Activated CD4-positive, alpha-beta T cell treated with anti-CD3 and anti-CD28 coated beads, Interleukin-2, amount 10 ng/mL, durations not matched to agents 7 days and 5 days (primary cell): ENCODE measurements at regions not wholly inside any gene's neighbourhood (a gene's known extent, or its start where the extent isn't known, plus 50 kb on each side); places are given as distances from the start of the nearest gene placed in this dataset.

Experiments used
- CTCF ChIA-PET: fragments of 350-600 bp; sonication (Branson Sonifier 250); formaldehyde crosslinking; loops from one replicate; lab custom pipeline; 2021; ENCODE audit warnings: antibody characterized with exemption; lab: Charles Lee
- POLR2A ChIA-PET: fragments of 350-600 bp; sonication (Branson Sonifier 250); formaldehyde crosslinking; loops from one replicate; lab custom pipeline; 2021; ENCODE audit warnings: antibody characterized with exemption; lab: Charles Lee
- DNase-seq: peaks from one replicate; pipeline ENCODE4 v3.0.0-alpha.2; 2020
- H3K27ac Mint-ChIP-seq: one replicate; pipeline ENCODE4 v1.8.0; 2021; ENCODE audit warnings: mild to moderate bottlenecking, moderate library complexity, mixed read lengths
- H3K27me3 Mint-ChIP-seq: one replicate; pipeline ENCODE4 v1.8.0; 2021; ENCODE audit warnings: mixed read lengths
- H3K36me3 Mint-ChIP-seq: one replicate; pipeline ENCODE4 v1.8.0; 2021; ENCODE audit warnings: low read depth, mixed read lengths
- H3K4me1 Mint-ChIP-seq: one replicate; pipeline ENCODE4 v1.8.0; 2021; ENCODE audit warnings: mixed read lengths
- H3K4me3 Mint-ChIP-seq: one replicate; pipeline ENCODE4 v1.8.0; 2021; ENCODE audit warnings: mild to moderate bottlenecking, moderate library complexity, mixed read lengths
- H3K9me3 Mint-ChIP-seq: one replicate; pipeline ENCODE4 v1.8.0; 2021; ENCODE audit warnings: mixed read lengths

DNA sequence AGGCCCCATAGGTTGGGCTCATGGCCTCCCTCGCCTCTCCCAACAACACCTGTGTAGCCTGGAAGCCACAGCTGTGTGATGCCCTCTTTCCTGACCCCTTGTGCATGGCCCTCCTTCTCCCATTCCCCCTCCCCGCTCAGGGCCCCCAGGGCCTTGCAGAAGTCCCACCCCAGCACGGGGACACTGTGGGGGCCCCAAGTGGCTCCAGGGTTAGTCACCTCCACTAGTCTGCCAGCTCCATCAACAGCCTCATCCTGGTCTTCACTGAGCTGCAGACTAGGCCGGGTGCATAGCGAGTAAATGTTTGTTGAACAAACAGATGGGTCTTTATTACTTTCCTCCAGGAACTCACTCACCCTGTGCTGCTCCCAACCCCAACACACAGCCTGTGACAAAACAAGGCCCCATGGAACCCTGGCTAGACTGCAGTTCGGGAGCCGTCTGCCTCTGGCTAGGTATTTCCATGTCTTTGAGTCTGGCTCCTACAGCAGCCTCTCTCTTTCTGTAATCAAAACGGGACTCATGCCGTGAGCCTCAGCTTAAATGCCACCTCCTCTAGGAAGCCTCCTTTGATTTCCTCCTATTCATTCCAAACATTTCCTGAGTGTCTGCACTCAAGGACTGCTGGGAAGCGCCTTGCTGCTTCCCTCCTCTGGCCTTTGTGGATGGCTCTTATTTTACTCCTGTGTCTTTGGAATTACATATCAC lies 109.9 kb upstream of the ID2 start:
- no peaks in the 10 kb centered on the region for H3K36me3 Mint-ChIP-seq
- no peak overlapping the region for H3K27ac Mint-ChIP-seq
- H3K27me3 Mint-ChIP-seq = peaks cover 4% of the 10 kb centered on the region
- ChIA-PET POLR2A (no interaction called here), CTCF (interaction anchor here (0.9 to 1.2 kb wide), 2 partner anchors 8 to 12 kb away, joined by 3 read pairs; no protein-coding TSS in a partner anchor)
- DNase-seq = no peak
- no peak overlapping the region for H3K4me3 Mint-ChIP-seq
- no peaks in the 10 kb centered on the region for H3K9me3 Mint-ChIP-seq
- peaks cover 27% of the 10 kb centered on the region for H3K4me1 Mint-ChIP-seq

DNA sequence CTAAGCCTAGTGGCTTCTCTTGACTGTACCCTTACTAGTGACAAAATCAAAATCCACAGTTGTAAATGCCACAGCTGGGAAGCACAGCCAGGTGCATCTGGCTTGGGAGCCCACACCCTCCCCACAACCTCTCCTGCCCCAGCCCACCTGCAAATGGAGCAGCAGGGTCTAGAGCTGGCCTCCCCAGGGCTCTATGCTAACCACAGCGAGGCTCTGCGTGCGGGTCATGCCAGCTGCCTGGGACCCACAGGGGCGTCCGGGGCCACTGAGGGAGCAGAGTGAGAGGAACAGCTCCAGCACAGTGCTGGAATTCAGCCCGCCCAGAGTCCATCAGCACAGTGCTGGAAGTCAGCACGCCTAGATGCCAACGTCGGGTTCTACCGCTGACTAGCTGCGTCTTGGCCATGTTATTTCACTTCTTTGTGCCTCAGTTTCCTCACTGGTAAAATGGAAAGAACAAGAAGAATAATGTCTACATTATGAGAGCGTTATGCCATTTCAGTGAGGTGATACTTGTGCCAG lies 109.1 kb upstream of the ID2 start:
- Mint-ChIP-seq H3K4me3 (no peak overlapping the region), H3K9me3 (no peaks in the 10 kb centered on the region), H3K27me3 (peaks cover 4% of the 10 kb centered on the region), H3K36me3 (no peaks in the 10 kb centered on the region), H3K27ac (no peak overlapping the region), H3K4me1 (peaks cover 29% of the 10 kb centered on the region)
- CTCF ChIA-PET = interaction anchor here (0.5 to 1.2 kb wide), 3 partner anchors 9 to 701 kb away, joined by 3 to 5 read pairs (median 4); no protein-coding TSS in a partner anchor
- DNase-seq = no peak
- POLR2A ChIA-PET = no interaction called here

DNA sequence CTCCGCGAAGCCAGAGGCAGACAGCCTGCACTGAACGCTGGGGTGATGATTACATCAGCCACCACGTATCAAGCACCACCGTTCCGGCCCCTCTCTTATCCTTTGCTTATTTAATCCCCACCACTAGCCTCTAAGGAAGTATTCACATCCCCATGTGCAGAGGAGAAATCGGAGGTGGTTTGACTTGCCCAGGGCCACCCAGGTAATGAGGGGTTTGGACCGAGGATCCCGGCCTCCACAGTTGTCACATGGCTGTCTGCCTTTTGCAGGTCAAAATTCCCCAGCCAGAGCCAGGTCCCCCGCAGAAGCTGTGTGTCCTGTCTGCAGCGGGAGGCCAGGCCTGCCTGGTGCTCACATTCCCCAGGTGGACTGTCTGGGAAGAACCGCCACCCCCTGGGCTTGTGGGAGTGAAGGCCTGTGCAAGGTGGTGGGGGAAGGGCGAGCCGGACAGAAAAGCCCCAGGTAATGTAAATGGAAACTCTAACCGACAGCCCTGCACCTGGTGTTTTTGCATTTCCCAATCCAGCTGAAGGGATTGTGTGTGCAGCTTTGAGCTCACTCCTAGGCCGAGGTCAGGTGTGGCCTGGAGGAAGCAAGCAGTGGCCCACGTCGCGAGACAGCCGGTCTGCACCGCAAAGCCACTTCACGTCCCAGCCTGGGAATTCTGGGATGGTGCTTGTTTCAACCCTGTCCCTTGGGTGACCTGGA lies 108.5 kb upstream of the ID2 start:
- H3K4me1 Mint-ChIP-seq = peaks cover 29% of the 10 kb centered on the region
- H3K9me3 Mint-ChIP-seq = no peaks in the 10 kb centered on the region
- H3K4me3 Mint-ChIP-seq = no peak overlapping the region
- H3K27me3 Mint-ChIP-seq = peaks cover 4% of the 10 kb centered on the region
- DNase-seq = no peak
- no peaks in the 10 kb centered on the region for H3K36me3 Mint-ChIP-seq
- ChIA-PET CTCF (interaction anchor here (0.5 to 1.6 kb wide), 4 partner anchors 15 to 702 kb away, joined by 4 to 5 read pairs (median 4); no protein-coding TSS in a partner anchor), POLR2A (no interaction called here)
- H3K27ac Mint-ChIP-seq = no peak overlapping the region

DNA sequence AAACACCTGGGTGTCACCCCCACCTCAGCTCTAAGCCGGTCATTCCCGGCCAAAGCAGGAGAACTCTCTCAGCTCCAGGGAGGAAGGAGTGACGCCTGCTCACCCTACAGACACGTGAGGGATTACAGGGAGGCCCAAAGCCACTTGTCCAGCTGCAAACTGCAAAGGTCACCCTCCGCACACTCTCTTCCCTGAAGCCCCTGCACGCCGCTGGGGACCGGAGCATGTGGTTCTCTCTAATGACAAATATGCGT lies 108.0 kb upstream of the ID2 start:
- POLR2A ChIA-PET = no interaction called here
- H3K27ac Mint-ChIP-seq = no peak overlapping the region
- peaks cover 7% of the 10 kb centered on the region for H3K27me3 Mint-ChIP-seq
- CTCF ChIA-PET = interaction anchor here (0.9 to 1.6 kb wide), 3 partner anchors 9 to 24 kb away, joined by 3 to 5 read pairs (median 4); no protein-coding TSS in a partner anchor
- H3K4me1 Mint-ChIP-seq = peaks cover 29% of the 10 kb centered on the region
- no peak overlapping the region for H3K4me3 Mint-ChIP-seq
- DNase-seq = no peak
- H3K9me3 Mint-ChIP-seq = no peaks in the 10 kb centered on the region
- H3K36me3 Mint-ChIP-seq = no peaks in the 10 kb centered on the region

DNA sequence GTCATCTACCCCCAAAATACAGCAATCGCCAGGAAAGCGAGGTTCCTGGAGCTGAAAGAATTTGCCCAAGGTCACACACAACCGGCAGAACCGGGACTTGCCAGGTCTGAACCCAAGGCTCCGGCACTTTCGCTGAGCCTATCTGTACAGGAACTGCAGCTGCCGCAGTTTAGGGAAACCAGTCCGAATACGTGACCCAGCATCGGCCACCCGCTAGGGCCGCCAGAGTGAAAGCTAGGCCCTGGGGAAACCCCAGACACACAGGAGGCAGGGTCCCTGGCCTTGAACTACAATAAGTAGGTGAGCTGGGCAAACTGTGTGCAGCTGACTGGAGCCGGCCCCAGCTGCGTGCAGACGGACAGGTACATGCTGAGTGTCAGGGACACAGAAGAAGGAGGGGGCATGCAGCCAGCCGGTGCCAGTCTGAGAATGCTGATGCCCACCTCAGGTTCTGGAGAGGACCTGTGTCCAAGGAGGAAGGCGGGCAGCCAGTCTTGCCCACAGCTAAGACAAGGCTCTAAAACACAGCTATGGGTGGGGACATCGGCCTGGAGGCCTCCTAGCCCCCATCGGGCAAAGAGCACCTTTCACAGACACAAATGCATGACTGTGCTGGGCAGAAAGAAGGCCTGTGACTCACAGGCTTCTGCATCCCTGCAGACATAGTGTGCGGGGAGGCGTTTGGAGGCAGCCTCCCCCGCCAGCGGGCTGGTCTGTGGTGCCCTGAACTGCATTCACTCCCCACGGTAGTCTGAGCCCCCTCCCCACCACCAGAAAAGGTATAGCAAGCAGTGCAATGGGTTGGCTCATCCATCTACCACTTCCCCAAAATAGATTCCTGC lies 107.4 kb upstream of the ID2 start:
- no peak overlapping the region for H3K27ac Mint-ChIP-seq
- peaks cover 7% of the 10 kb centered on the region for H3K27me3 Mint-ChIP-seq
- DNase-seq = no peak
- ChIA-PET POLR2A (interaction anchor here (0.5 kb wide), 1 partner anchor 13 kb away, joined by 3 read pairs; no protein-coding TSS in a partner anchor), CTCF (interaction anchor here (0.9 to 1.6 kb wide), 4 partner anchors 8 to 31 kb away, joined by 3 to 5 read pairs (median 4); no protein-coding TSS in a partner anchor)
- no peak overlapping the region for H3K4me3 Mint-ChIP-seq
- H3K36me3 Mint-ChIP-seq = no peaks in the 10 kb centered on the region
- peaks cover 29% of the 10 kb centered on the region for H3K4me1 Mint-ChIP-seq
- no peaks in the 10 kb centered on the region for H3K9me3 Mint-ChIP-seq

DNA sequence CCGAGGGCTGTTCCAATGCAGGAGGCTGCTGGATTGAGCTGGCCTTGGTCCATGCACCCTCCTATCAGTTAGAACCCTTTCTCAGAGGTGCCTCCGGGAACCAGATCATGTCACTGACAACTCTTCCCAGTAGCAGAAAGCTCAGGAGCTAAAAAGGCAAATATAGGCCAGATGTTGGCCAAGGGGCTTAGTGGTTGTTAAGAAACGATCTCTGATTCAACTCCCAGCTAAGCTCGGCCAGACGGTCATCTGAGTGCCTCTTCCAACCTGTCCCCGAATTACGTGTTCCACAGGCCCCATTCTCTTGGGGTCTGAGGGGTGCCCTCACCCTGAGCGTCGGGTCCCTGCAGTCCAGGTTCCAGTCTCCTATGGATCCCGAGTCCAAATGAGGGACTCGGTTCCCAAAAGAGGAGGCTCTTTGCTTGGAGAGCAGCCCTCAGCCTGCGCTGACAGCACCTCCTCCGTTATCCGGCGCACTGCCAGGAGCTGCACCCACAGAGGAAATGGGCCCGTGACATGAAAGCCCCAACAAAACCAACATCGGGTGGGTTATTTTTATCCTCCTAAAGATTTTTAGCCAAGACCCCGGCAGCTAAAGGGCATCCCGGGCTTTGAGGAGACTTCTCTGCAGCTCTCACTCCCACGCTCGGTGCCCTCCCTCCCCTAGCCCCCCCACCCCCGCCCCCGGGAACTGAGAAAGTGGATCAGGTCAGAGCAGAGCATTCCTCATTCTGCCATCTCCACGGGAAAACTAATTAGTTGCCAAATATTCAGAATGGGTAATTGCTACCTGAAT lies 106.6 kb upstream of the ID2 start:
- Mint-ChIP-seq H3K27ac (no peak overlapping the region), H3K9me3 (no peaks in the 10 kb centered on the region), H3K36me3 (no peaks in the 10 kb centered on the region), H3K4me3 (peak overlapping the region; percentile 11), H3K27me3 (peaks cover 7% of the 10 kb centered on the region), H3K4me1 (peaks cover 31% of the 10 kb centered on the region)
- DNase-seq = peak; percentile 55
- ChIA-PET POLR2A (interaction anchor here (0.5 kb wide), 1 partner anchor 12 kb away, joined by 3 read pairs; no protein-coding TSS in a partner anchor), CTCF (interaction anchor here (1.2 to 1.6 kb wide), 2 partner anchors 22 to 30 kb away, joined by 3 to 5 read pairs; no protein-coding TSS in a partner anchor)

DNA sequence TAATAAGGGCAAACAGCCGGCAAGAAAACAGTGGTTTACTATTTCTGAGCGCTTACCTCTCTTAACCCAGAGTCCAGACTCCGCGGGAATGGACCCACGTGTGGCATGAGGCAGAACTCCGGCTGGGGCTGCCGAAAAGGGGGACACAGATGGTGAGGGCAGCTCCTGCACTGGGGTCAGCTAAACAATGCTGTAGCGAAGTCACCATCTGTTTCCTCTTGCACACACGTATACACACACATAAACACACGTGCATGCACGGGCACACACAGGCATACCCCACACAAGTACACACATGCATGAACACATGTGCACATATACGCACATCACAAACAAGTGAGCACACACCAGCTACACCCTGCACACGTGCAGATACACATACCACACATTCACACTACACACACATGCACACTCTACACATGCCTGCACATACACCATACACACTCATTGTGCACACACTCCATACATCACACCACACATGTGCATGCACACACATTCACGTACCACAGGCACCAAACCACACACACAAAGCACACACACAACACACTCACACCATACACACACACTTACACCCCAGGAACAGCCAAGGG lies 105.9 kb upstream of the ID2 start:
- H3K36me3 Mint-ChIP-seq = no peaks in the 10 kb centered on the region
- peaks cover 7% of the 10 kb centered on the region for H3K27me3 Mint-ChIP-seq
- H3K4me3 Mint-ChIP-seq = no peak overlapping the region
- ChIA-PET CTCF (interaction anchor here (1.2 kb wide), 1 partner anchor 29 kb away, joined by 3 read pairs; no protein-coding TSS in a partner anchor), POLR2A (no interaction called here)
- H3K4me1 Mint-ChIP-seq = peaks cover 36% of the 10 kb centered on the region
- no peak overlapping the region for H3K27ac Mint-ChIP-seq
- H3K9me3 Mint-ChIP-seq = no peaks in the 10 kb centered on the region
- DNase-seq = no peak

DNA sequence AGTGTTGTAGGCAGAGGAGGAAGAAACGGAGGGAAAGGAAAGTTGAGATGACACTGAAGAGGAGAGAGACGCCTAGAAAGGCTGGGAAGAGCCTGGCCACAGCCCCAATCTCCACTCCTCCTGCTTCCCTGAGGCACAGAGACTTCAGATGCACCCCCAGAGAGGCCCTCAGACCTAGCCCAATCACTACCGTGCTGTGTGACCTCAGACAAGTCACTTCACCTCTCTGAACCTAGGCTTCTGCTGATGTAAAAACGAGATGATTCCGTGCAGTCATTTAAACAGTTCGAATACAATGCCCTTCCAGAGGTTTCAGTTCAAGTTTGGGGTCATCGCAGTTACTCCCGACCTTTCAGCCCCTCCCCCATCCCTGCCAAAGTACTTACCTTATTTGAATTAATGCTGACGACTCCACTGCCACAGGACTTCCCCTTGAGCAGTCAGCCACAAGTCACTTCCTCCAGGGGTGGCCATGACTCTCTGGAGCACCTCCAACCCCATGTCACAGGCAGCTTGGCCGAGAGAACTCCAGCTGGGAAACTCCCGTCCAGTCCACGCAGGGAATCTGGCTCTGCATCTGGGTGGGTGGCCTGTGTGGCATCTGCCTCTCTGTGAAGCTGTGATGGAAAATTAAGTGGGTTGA lies 105.2 kb upstream of the ID2 start:
- POLR2A ChIA-PET = interaction anchor here (1.1 kb wide), 1 partner anchor 105 kb away, joined by 3 read pairs; the partner anchor contains the start of gene ID2
- Mint-ChIP-seq H3K36me3 (no peaks in the 10 kb centered on the region), H3K4me1 (peaks cover 38% of the 10 kb centered on the region), H3K9me3 (no peaks in the 10 kb centered on the region), H3K27ac (peak overlapping the region; percentile 41), H3K27me3 (peaks cover 7% of the 10 kb centered on the region), H3K4me3 (no peak overlapping the region)
- DNase-seq = no peak
- CTCF ChIA-PET = no interaction called here

DNA sequence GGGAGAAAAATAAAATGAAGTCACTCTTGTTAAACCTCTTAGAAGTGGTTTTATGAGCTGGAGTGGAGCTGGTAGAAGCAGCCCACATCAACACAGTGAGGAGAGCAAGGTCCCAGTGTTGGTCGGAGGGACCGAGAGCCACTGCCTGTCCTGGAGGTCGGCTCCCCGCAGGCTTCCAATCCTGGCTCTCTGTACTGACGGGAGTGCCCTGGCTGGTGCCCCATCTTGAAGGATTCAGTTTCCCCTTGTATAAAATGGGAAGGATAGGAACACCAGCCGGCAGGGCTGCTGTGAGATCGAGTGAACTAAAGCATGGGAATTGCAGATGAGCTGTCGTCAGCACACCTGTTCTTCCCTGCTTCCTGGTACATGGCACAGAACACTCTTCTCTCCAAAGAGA lies 104.3 kb upstream of the ID2 start:
- ChIA-PET CTCF (no interaction called here), POLR2A (interaction anchor here (1.1 kb wide), 1 partner anchor 104 kb away, joined by 3 read pairs; the partner anchor contains the start of gene ID2)
- no peak overlapping the region for H3K4me3 Mint-ChIP-seq
- H3K36me3 Mint-ChIP-seq = no peaks in the 10 kb centered on the region
- peaks cover 38% of the 10 kb centered on the region for H3K4me1 Mint-ChIP-seq
- peaks cover 7% of the 10 kb centered on the region for H3K27me3 Mint-ChIP-seq
- DNase-seq = no peak
- H3K9me3 Mint-ChIP-seq = no peaks in the 10 kb centered on the region
- no peak overlapping the region for H3K27ac Mint-ChIP-seq

DNA sequence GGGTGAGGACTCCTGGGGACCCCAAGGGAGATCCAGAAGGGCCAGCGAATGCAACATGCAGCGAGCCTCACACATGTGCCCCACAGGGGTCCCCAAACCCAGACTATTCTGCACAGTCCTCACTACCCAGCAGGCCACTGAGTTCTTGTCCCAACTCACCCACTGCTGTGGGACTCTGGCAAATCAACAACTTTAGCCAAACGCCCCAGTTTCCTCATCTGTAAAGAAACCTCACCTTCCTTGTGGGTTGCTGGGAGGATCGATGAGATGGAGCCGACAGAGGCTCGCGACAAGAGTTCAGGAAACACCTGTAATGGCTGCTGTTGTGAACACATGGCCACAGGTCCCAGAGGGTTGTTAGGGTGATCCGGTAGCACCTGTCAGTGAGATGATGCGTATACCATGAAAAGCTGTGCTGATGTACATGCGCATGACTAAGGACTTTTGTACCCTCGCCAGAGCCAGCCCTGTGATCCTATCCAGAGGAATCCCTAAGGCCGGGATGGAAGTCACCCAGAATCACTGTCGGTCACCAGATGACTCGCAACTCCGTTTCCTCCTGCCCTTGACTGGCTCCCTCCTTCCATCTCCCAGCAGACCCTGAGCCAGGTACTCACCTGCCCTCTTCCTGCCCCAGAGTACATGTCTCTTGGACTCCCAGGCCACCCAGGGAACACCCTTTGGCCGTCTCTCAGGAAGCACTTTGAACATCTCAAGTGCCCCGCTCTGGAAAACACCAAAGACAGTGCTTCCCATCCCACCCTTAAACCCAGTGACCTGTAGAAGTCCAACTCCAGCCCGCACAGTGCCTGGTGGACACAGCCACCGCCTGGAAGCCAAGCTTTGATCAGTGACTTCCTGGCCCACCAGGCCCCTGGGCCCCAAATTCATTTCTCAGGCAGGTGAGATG lies 103.3 kb upstream of the ID2 start:
- ChIA-PET CTCF (interaction anchor here (0.5 to 1.5 kb wide), 2 partner anchors 29 to 809 kb away, joined by 3 read pairs; no protein-coding TSS in a partner anchor), POLR2A (no interaction called here)
- Mint-ChIP-seq H3K4me3 (no peak overlapping the region), H3K36me3 (no peaks in the 10 kb centered on the region), H3K9me3 (no peaks in the 10 kb centered on the region), H3K27ac (no peak overlapping the region), H3K27me3 (peaks cover 7% of the 10 kb centered on the region), H3K4me1 (peaks cover 40% of the 10 kb centered on the region)
- no peak for DNase-seq
